ENCODE measurements at regions not wholly inside any gene's neighbourhood (a gene's known extent, or its start where the extent isn't known, plus 50 kb on each side); places are given as distances from the start of the nearest gene placed in this dataset.

GRCh38 chr2:164134336-164134735 lies 398.5 kb upstream of the FIGN start:
- no peak for DNase-seq (ENCODE audit: low spot score in 2 of 2)
- intact Hi-C loops (cut with DNase I; ENCODE audit: low total_unique reads) = no loop called here
- WGBS, 2 donors = 70 to 74% methylated on average over 4 of the region's 4 CpGs
- no peak overlapping the region for H3K4me3 ChIP-seq (ENCODE audit: low read depth, poor library complexity, severe bottlenecking)
- TF ChIP-seq POLR2A (IDR thresholded peaks at IDR 0.05) (no peak), CTCF (IDR thresholded peaks at IDR 0.05) (no peak)

- no peak overlapping the region for H3K4me3 ChIP-seq (ENCODE audit: low read depth, poor library complexity, severe bottlenecking)
- TF ChIP-seq CTCF (IDR thresholded peaks at IDR 0.05) (no peak), POLR2A (IDR thresholded peaks at IDR 0.05) (no peak)
- DNase-seq (ENCODE audit: low spot score in 2 of 2) = no peak
- WGBS, 2 donors = 89 to 90% methylated on average over 9 of the region's 9 CpGs
- intact Hi-C loops (cut with DNase I; ENCODE audit: low total_unique reads) = no loop called here
These were observed 392.2 kb upstream of the FIGN start for GRCh38 chr2:164127971-164128527.

- TF ChIP-seq CTCF (IDR thresholded peaks at IDR 0.05) = no peak
- TF ChIP-seq POLR2A (IDR thresholded peaks at IDR 0.05) = no peak
- no peak for DNase-seq (ENCODE audit: low spot score in 2 of 2)
- intact Hi-C loops (cut with DNase I; ENCODE audit: low total_unique reads) = no loop called here
- WGBS, 2 donors = 70 to 78% methylated on average over 7 of the region's 7 CpGs
- no peak overlapping the region for H3K4me3 ChIP-seq (ENCODE audit: low read depth, poor library complexity, severe bottlenecking)
These were observed 391.3 kb upstream of the FIGN start for GRCh38 chr2:164126960-164127660.

GRCh38 chr2:164115806-164116205 lies 380.0 kb upstream of the FIGN start:
- no peak for DNase-seq (ENCODE audit: low spot score in 2 of 2)
- no peak overlapping the region for H3K4me3 ChIP-seq (ENCODE audit: low read depth, poor library complexity, severe bottlenecking)
- 53 to 70% methylated on average over 4 of the region's 4 CpGs for WGBS, 2 donors
- intact Hi-C loops (cut with DNase I; ENCODE audit: low total_unique reads) = no loop called here
- no peak for TF ChIP-seq CTCF (IDR thresholded peaks at IDR 0.05)
- no peak for TF ChIP-seq POLR2A (IDR thresholded peaks at IDR 0.05)

- H3K4me3 ChIP-seq (ENCODE audit: low read depth, poor library complexity, severe bottlenecking) = no peak overlapping the region
- DNase-seq (ENCODE audit: low spot score in 2 of 2) = no peak
- intact Hi-C loops (cut with DNase I; ENCODE audit: low total_unique reads) = no loop called here
- TF ChIP-seq POLR2A (IDR thresholded peaks at IDR 0.05) (no peak), CTCF (IDR thresholded peaks at IDR 0.05) (no peak)
These were observed 379.1 kb upstream of the FIGN start for GRCh38 chr2:164114937-164115336.

- no peak for DNase-seq (ENCODE audit: low spot score in 2 of 2)
- TF ChIP-seq CTCF (IDR thresholded peaks at IDR 0.05) = no peak
- TF ChIP-seq POLR2A (IDR thresholded peaks at IDR 0.05) = no peak
- 92 to 94% methylated on average over 2 of the region's 2 CpGs for WGBS, 2 donors
- intact Hi-C loops (cut with DNase I; ENCODE audit: low total_unique reads) = no loop called here
- no peak overlapping the region for H3K4me3 ChIP-seq (ENCODE audit: low read depth, poor library complexity, severe bottlenecking)
These were observed 376.3 kb upstream of the FIGN start for GRCh38 chr2:164112105-164112504.

Measured in lower leg skin (tissue), 4 donors.